IMR-90 (cell line): ENCODE measurements at regions not wholly inside any gene's neighbourhood (a gene's known extent, or its start where the extent isn't known, plus 50 kb on each side); places are given as distances from the start of the nearest gene placed in this dataset.
"Not testable (repeated sequence)": the region's sequence is repeated elsewhere in the genome, so short reads cannot be mapped to it uniquely, and the experiment has no call there.

Experiments used
- ATAC-seq: fragments of 200-7000 bp; cut with Tn5 transposase; 2 replicates; pipeline ENCODE4 v1.9.1; 2020; ENCODE audit warnings: low read depth, mild to moderate bottlenecking, moderate library complexity
- BruUV-seq: library from RNA; stranded (reverse); fragments of 400-500 nt; replicated peaks from 2 replicates; lab custom pipeline; 2021; lab: Mats Ljungman, UMichigan
- CTCF ChIA-PET: fragments of 300-600 bp; formaldehyde crosslinking; extraction: SDS; loops from one replicate; lab custom pipeline; 2021; ENCODE audit warnings: antibody characterized with exemption; lab: Yijun Ruan, JAX
- POLR2A ChIA-PET: fragments of 300-600 bp; sonication (Branson Sonifier 250); formaldehyde crosslinking; loops from one replicate; lab custom pipeline; 2022; ENCODE audit warnings: antibody characterized with exemption; ENCODE audit not compliant: unreplicated experiment; lab: Charles Lee
- DNase-seq: peaks from one replicate; pipeline ENCODE4 v3.0.0; 2013
- H2AFZ ChIP-seq: replicated peaks from 2 replicates; pipeline ENCODE3; 2013; ENCODE audit warnings: low read length, mild to moderate bottlenecking; ENCODE audit not compliant: poor library complexity
- H2AK5ac ChIP-seq: 2 replicates; pipeline ENCODE4 v1.6.1; 2013; ENCODE audit warnings: low read depth, low read length, inconsistent platforms
- H2AK9ac ChIP-seq: replicated peaks from 2 replicates; pipeline ENCODE3; 2013; ENCODE audit warnings: mild to moderate bottlenecking, low read depth, low read length, moderate library complexity; ENCODE audit not compliant: poor library complexity
- H2BK120ac ChIP-seq: 2 replicates; pipeline ENCODE4 v1.6.1; 2013; ENCODE audit warnings: low read depth, low read length, inconsistent platforms
- H2BK15ac ChIP-seq: 3 replicates; pipeline ENCODE4 v1.6.1; 2013; ENCODE audit warnings: low read depth, low read length, inconsistent platforms
- H2BK20ac ChIP-seq: 2 replicates; pipeline ENCODE4 v1.6.1; 2013; ENCODE audit warnings: low read depth, mild to moderate bottlenecking, inconsistent platforms, low read length, moderate library complexity
- H2BK5ac ChIP-seq: 2 replicates; pipeline ENCODE4 v1.6.1; 2013; ENCODE audit warnings: mild to moderate bottlenecking, low read depth, low read length, inconsistent platforms; ENCODE audit not compliant: poor library complexity, severe bottlenecking
- H3K14ac ChIP-seq: replicated peaks from 2 replicates; pipeline ENCODE4 v1.6.1; 2013; ENCODE audit warnings: low read depth, low read length, inconsistent platforms
- H3K18ac ChIP-seq: 2 replicates; pipeline ENCODE4 v1.6.1; 2013; ENCODE audit warnings: low read depth, low read length, control low read depth
- H3K23ac ChIP-seq: 2 replicates; pipeline ENCODE4 v1.6.1; 2013; ENCODE audit warnings: low read depth, low read length, inconsistent platforms
- H3K27ac ChIP-seq: 2 replicates; pipeline ENCODE4 v1.5.1; 2013; ENCODE audit warnings: mild to moderate bottlenecking, control low read depth, low read length; ENCODE audit not compliant: insufficient read depth
- H3K27me3 ChIP-seq: 2 replicates; pipeline ENCODE4 v1.6.1; 2013; ENCODE audit warnings: low read length; ENCODE audit not compliant: control insufficient read depth, insufficient read depth
- H3K36me3 ChIP-seq: 2 replicates; pipeline ENCODE4 v1.6.1; 2013; ENCODE audit warnings: low read length, mixed read lengths; ENCODE audit not compliant: control insufficient read depth, insufficient read depth
- H3K4ac ChIP-seq: 2 replicates; pipeline ENCODE4 v1.6.1; 2013; ENCODE audit warnings: low read depth, low read length, inconsistent platforms
- H3K4me1 ChIP-seq: 2 replicates; pipeline ENCODE4 v1.6.1; 2013; ENCODE audit warnings: low read length, mixed read lengths; ENCODE audit not compliant: control insufficient read depth, insufficient read depth
- H3K4me2 ChIP-seq: 2 replicates; pipeline ENCODE4 v1.6.1; 2013; ENCODE audit warnings: low read depth, mild to moderate bottlenecking, control low read depth, low read length, moderate library complexity
- H3K4me3 ChIP-seq: 2 replicates; pipeline ENCODE4 v1.5.1; 2013; ENCODE audit warnings: low read depth, mild to moderate bottlenecking, control low read depth, low read length, moderate library complexity; ENCODE audit not compliant: insufficient read depth
- H3K56ac ChIP-seq: 2 replicates; pipeline ENCODE4 v1.6.1; 2013; ENCODE audit warnings: low read length, inconsistent platforms; ENCODE audit not compliant: insufficient read depth; ENCODE audit errors: extremely low read depth
- H3K79me1 ChIP-seq, 2 experiments: 2 replicates each; pipeline ENCODE4 v1.6.1; 2013; ENCODE audit warnings: low read length in 2 of 2, inconsistent platforms in 1 of 2, low read depth in 1 of 2
- H3K9ac ChIP-seq: 2 replicates; pipeline ENCODE4 v1.6.1; 2013; ENCODE audit warnings: low read depth, low read length, control low read depth
- H3K9me1 ChIP-seq: 2 replicates; pipeline ENCODE4 v1.6.1; 2013; ENCODE audit warnings: low read length, inconsistent platforms; ENCODE audit not compliant: insufficient read depth
- H3K9me3 ChIP-seq: 2 replicates; pipeline ENCODE4 v1.6.1; 2013; ENCODE audit warnings: low read length; ENCODE audit not compliant: control insufficient read depth, insufficient read depth
- H4K20me1 ChIP-seq: 2 replicates; pipeline ENCODE4 v1.6.1; 2013; ENCODE audit warnings: low read length, inconsistent platforms; ENCODE audit not compliant: insufficient read depth
- H4K5ac ChIP-seq: 2 replicates; pipeline ENCODE4 v1.6.1; 2013; ENCODE audit warnings: mild to moderate bottlenecking, low read depth, low read length, control low read depth
- H4K8ac ChIP-seq, 2 experiments: 2 replicates each; pipeline ENCODE4 v1.6.1; 2013; ENCODE audit warnings: low read depth in 2 of 2, low read length in 2 of 2, control low read depth in 1 of 2, inconsistent platforms in 1 of 2
- H4K91ac ChIP-seq: 2 replicates; pipeline ENCODE4 v1.6.1; 2013; ENCODE audit warnings: low read depth, low read length, inconsistent platforms; ENCODE audit not compliant: insufficient read depth
- WGBS, 2 experiments: methylation state at CpG; one replicate each; pipeline versions ENCODE4 v1.1.5 to v1.1.7; 2013; ENCODE audit warnings: missing lambda C conversion rate in 2 of 2; ENCODE audit not compliant: insufficient read length in 1 of 2; ENCODE audit errors: extremely low coverage in 2 of 2; 5-methylcytosine and 5-hydroxymethylcytosine counted together
- dilution Hi-C: fragments of 300-500 bp; cut with HindIII; formaldehyde crosslinking; loops from one replicate; pipeline ENCODE4 v1.14.3; 2018; ENCODE audit warnings: low sequenced_read_pairs; ENCODE audit not compliant: unreplicated experiment
- in situ Hi-C: fragments of 300-500 bp; cut with MboI; formaldehyde crosslinking; loops from 3 replicates; pipeline ENCODE4 v1.14.3; 2019; ENCODE audit warnings: low sequenced_read_pairs, inconsistent platforms, mixed read lengths
- intact Hi-C: fragments of 100-400 bp; cut with micrococcal nuclease; formaldehyde crosslinking; loops from 2 replicates; pipeline ENCODE4 v1.10.0; 2022

DNA sequence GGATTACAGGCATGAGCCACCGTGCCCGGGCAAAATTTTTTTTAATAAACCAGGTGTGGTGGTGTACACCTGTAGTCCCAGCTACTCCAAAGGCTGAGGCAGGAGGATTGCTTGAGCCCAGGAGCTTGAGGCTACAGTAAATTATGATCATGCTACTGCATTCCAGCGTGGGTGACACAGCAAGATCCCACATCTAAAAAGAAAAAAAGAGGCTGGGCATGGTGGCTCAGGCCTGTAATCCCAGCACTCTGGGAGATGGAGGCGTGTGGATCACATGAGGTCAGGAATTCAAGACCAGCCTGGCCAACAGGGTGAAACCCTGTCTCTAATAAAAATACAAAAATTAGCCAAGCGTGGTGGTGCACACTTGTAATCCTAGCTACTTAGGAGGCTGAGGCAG lies 125.6 kb downstream of the ZNF281 start:
- H4K8ac ChIP-seq, H4K20me1 ChIP-seq, H2BK120ac ChIP-seq, H3K4me1 ChIP-seq, H3K9me3 ChIP-seq, H2AK5ac ChIP-seq, H2BK20ac ChIP-seq, H3K23ac ChIP-seq, BruUV-seq, H3K27me3 ChIP-seq, intact Hi-C loops, ATAC-seq, H3K4ac ChIP-seq, H3K27ac ChIP-seq, H3K56ac ChIP-seq, H2BK5ac ChIP-seq, H3K9ac ChIP-seq, H2BK15ac ChIP-seq, H3K36me3 ChIP-seq, H3K4me2 ChIP-seq, H3K14ac ChIP-seq, H3K9me1 ChIP-seq, H3K4me3 ChIP-seq, H3K18ac ChIP-seq, dilution Hi-C loops, H3K79me1 ChIP-seq, H2AFZ ChIP-seq, H4K5ac ChIP-seq, DNase-seq, H2AK9ac ChIP-seq, H4K91ac ChIP-seq: not testable (repeated sequence)
- in situ Hi-C loops = loop anchor here (5.0 kb wide), 1 partner anchor 208 kb away; no protein-coding TSS in a partner anchor
- CTCF ChIA-PET = interaction anchor here (0.7 kb wide), 1 partner anchor 10 kb away, joined by 4 read pairs; no protein-coding TSS in a partner anchor
- POLR2A ChIA-PET = interaction anchor here (0.6 kb wide), 1 partner anchor 256 kb away, joined by 3 read pairs; no protein-coding TSS in a partner anchor
- WGBS, 2 experiments = 57% methylated on average over 1 of the region's 5 CpGs; no CpG with 5 or more reads in 1 of the 2 experiments
